Endodermal cell (in vitro differentiated cells): ENCODE measurements at regions not wholly inside any gene's neighbourhood (a gene's known extent, or its start where the extent isn't known, plus 50 kb on each side); places are given as distances from the start of the nearest gene placed in this dataset.

Experiments
- DNase-seq: peaks from one replicate; pipeline ENCODE4 v3.0.0-alpha.2; 2017
- H3K27ac ChIP-seq: 2 replicates; pipeline ENCODE4 v1.5.1; 2013; ENCODE audit warnings: mild to moderate bottlenecking, low read depth, low read length, moderate library complexity
- H3K27me3 ChIP-seq: 2 replicates; pipeline ENCODE4 v1.6.1; 2013; ENCODE audit warnings: mild to moderate bottlenecking, low read length, moderate library complexity; ENCODE audit not compliant: insufficient read depth, control insufficient read depth, poor library complexity, severe bottlenecking
- H3K36me3 ChIP-seq: 2 replicates; pipeline ENCODE4 v1.7.0; 2013; ENCODE audit warnings: mild to moderate bottlenecking, low read length, moderate library complexity; ENCODE audit not compliant: control insufficient read depth, insufficient read depth
- H3K4me1 ChIP-seq: one replicate; pipeline ENCODE4 v1.7.0; 2013; ENCODE audit warnings: low read length; ENCODE audit not compliant: control insufficient read depth, insufficient read depth
- H3K4me3 ChIP-seq: 2 replicates; pipeline ENCODE4 v1.5.1; 2013; ENCODE audit warnings: mild to moderate bottlenecking, low read length, moderate library complexity
- H3K9ac ChIP-seq: 2 replicates; pipeline ENCODE4 v1.6.1; 2013; ENCODE audit warnings: mild to moderate bottlenecking, low read length, moderate library complexity; ENCODE audit not compliant: poor library complexity, severe bottlenecking; ENCODE audit errors: extremely low read depth
- H3K9me3 ChIP-seq: 2 replicates; pipeline ENCODE4 v1.6.1; 2013; ENCODE audit warnings: mild to moderate bottlenecking, low read length, moderate library complexity; ENCODE audit not compliant: control insufficient read depth
- H3K27ac Mint-ChIP-seq: 2 replicates; pipeline ENCODE4 v1.8.0; 2020; ENCODE audit warnings: mixed read lengths
- H3K27me3 Mint-ChIP-seq: 2 replicates; pipeline ENCODE4 v1.8.0; 2021; ENCODE audit warnings: mild to moderate bottlenecking, mixed read lengths; ENCODE audit not compliant: insufficient read depth
- H3K36me3 Mint-ChIP-seq: 2 replicates; pipeline ENCODE4 v1.8.0; 2020; ENCODE audit warnings: low read depth, mixed read lengths
- H3K4me1 Mint-ChIP-seq: 2 replicates; pipeline ENCODE4 v1.8.0; 2020; ENCODE audit warnings: mixed read lengths
- H3K4me3 Mint-ChIP-seq: 2 replicates; pipeline ENCODE4 v1.8.0; 2020; ENCODE audit warnings: mild to moderate bottlenecking, moderate library complexity, mixed read lengths
- H3K9me3 Mint-ChIP-seq: 2 replicates; pipeline ENCODE4 v1.8.0; 2020; ENCODE audit warnings: mild to moderate bottlenecking, mixed read lengths
- CTCF ChIP-seq: fragments of 200-600 bp; sonication (generic); conservative IDR thresholded peaks from 2 replicates; pipeline ENCODE4 v1.5.0; 2021; ENCODE audit warnings: antibody characterized with exemption, mild to moderate bottlenecking
- WGBS, 2 experiments: methylation state at CpG; one replicate each; pipeline versions ENCODE4 v1.1.5 to v1.1.7; 2013; ENCODE audit warnings: missing lambda C conversion rate in 2 of 2, mixed read lengths in 1 of 2; ENCODE audit not compliant: insufficient coverage in 1 of 2, insufficient read length in 1 of 2; 5-methylcytosine and 5-hydroxymethylcytosine counted together

GRCh38 chr5:74428876-74429275, 211.7 kb downstream of the ENC1 start:
- H3K36me3 Mint-ChIP-seq: no peaks in the 10 kb centered on the region
- 44% methylated on average over 2 of the region's 2 CpGs; no CpG with 5 or more reads in 1 of the 2 experiments for WGBS, 2 experiments
- peaks cover 10% of the 10 kb centered on the region for H3K4me1 ChIP-seq
- H3K27me3 ChIP-seq: no peaks in the 10 kb centered on the region
- DNase-seq: no peak
- no peak overlapping the region for H3K27ac Mint-ChIP-seq
- H3K9ac ChIP-seq: no peak overlapping the region
- no peak overlapping the region for H3K27ac ChIP-seq
- no peak for TF ChIP-seq CTCF
- H3K4me3 Mint-ChIP-seq: no peak overlapping the region
- H3K4me1 Mint-ChIP-seq: peaks cover 8% of the 10 kb centered on the region
- H3K36me3 ChIP-seq: no peaks in the 10 kb centered on the region
- H3K9me3 Mint-ChIP-seq: peaks cover 9% of the 10 kb centered on the region
- H3K9me3 ChIP-seq: peaks cover 25% of the 10 kb centered on the region
- no peak overlapping the region for H3K4me3 ChIP-seq
- H3K27me3 Mint-ChIP-seq: peaks cover 12% of the 10 kb centered on the region

GRCh38 chr5:74428275-74428674, 212.3 kb downstream of the ENC1 start:
- H3K9me3 Mint-ChIP-seq: peaks cover 9% of the 10 kb centered on the region
- peaks cover 6% of the 10 kb centered on the region for H3K4me1 ChIP-seq
- H3K4me1 Mint-ChIP-seq: peaks cover 2% of the 10 kb centered on the region
- H3K27me3 Mint-ChIP-seq: peaks cover 12% of the 10 kb centered on the region
- H3K27ac Mint-ChIP-seq: no peak overlapping the region
- 97% methylated on average over 2 of the region's 2 CpGs; no CpG with 5 or more reads in 1 of the 2 experiments for WGBS, 2 experiments
- no peaks in the 10 kb centered on the region for H3K36me3 ChIP-seq
- H3K4me3 ChIP-seq: no peak overlapping the region
- no peak for DNase-seq
- H3K27ac ChIP-seq: no peak overlapping the region
- H3K4me3 Mint-ChIP-seq: no peak overlapping the region
- no peak overlapping the region for H3K9ac ChIP-seq
- TF ChIP-seq CTCF: no peak
- H3K27me3 ChIP-seq: no peaks in the 10 kb centered on the region
- H3K36me3 Mint-ChIP-seq: no peaks in the 10 kb centered on the region
- peaks cover 25% of the 10 kb centered on the region for H3K9me3 ChIP-seq

DNA sequence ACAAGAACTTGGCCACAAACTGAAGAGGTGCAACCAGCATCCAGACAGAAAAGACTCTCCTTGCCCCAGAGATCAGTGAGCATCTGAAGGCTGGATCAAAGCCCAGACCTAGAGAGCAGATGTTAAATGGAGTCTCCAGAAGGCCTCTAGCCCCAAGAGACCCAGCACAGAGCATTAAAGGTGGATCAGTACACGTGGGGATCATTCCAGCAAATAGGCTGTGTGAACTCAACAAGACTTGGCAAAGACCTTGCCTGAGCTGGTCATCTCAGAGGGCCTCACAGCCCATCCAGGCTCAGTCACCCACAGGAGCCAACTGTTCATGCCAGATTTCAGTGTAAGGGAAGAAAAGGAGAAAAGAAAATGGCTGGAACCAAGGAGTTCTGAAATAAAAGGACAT, 214.0 kb downstream of the ENC1 start:
- Mint-ChIP-seq H3K27me3 (peaks cover 12% of the 10 kb centered on the region), H3K9me3 (peaks cover 9% of the 10 kb centered on the region), H3K4me1 (no peaks in the 10 kb centered on the region), H3K36me3 (no peaks in the 10 kb centered on the region), H3K27ac (no peak overlapping the region), H3K4me3 (no peak overlapping the region)
- TF ChIP-seq CTCF: no peak
- Histone ChIP-seq H3K4me1 (no peaks in the 10 kb centered on the region), H3K9ac (no peak overlapping the region), H3K27me3 (no peaks in the 10 kb centered on the region), H3K36me3 (no peaks in the 10 kb centered on the region), H3K27ac (no peak overlapping the region), H3K9me3 (peaks cover 25% of the 10 kb centered on the region), H3K4me3 (no peak overlapping the region)
- WGBS, 2 experiments: 85 to 87% methylated on average over 1 of the region's 1 CpG
- no peak for DNase-seq
